SK-N-SH (cell line): ENCODE measurements at regions not wholly inside any gene's neighbourhood (a gene's known extent, or its start where the extent isn't known, plus 50 kb on each side); places are given as distances from the start of the nearest gene placed in this dataset.

Experiments
- CTCF ChIA-PET: fragments of 300-600, 350-600 bp; formaldehyde crosslinking; extraction: SDS; loops from one replicate; lab custom pipeline; 2021; lab: Yijun Ruan, JAX
- POLR2A ChIA-PET: fragments of 350-600 bp; sonication (Branson Sonifier 250); formaldehyde crosslinking; extraction: SDS; loops from one replicate; lab custom pipeline; 2020; ENCODE audit warnings: antibody characterized with exemption, inconsistent platforms; lab: Yijun Ruan, JAX
- DNase-seq: peaks from one replicate; pipeline ENCODE4 v3.0.0; 2012
- H2AFZ ChIP-seq: fragments of 200-600 bp; sonication (generic); 2 replicates; pipeline ENCODE4 v1.8.1; 2016; ENCODE audit warnings: antibody characterized with exemption, mild to moderate bottlenecking, low read depth
- H3F3A ChIP-seq: fragments of 200-600 bp; sonication (generic); replicated peaks from 2 replicates; pipeline ENCODE3; 2016; ENCODE audit warnings: antibody characterized with exemption, mild to moderate bottlenecking; ENCODE audit not compliant: insufficient read depth
- H3K27ac ChIP-seq, 2 experiments: fragments of 200-500 bp in 1 of 2; fragments of 200-600 bp in 1 of 2; sonication (Bioruptor generic) in 1 of 2; sonication (generic), shearing (Covaris generic) in 1 of 2; 2 replicates each; pipeline versions ENCODE4 v1.5.1 to v1.6.1; 2014 to 2016; ENCODE audit warnings: low read depth in 2 of 2, inconsistent platforms in 1 of 2, low read length in 1 of 2, mild to moderate bottlenecking in 1 of 2, mixed read lengths in 1 of 2
- H3K27me3 ChIP-seq: fragments of 200-600 bp; sonication (generic), shearing (Covaris generic); 2 replicates; pipeline ENCODE4 v1.6.1; 2016; ENCODE audit warnings: mixed run types; ENCODE audit not compliant: insufficient read depth
- H3K36me3 ChIP-seq, 2 experiments: fragments of 200-500 bp in 1 of 2; fragments of 200-600 bp in 1 of 2; sonication (Bioruptor generic) in 1 of 2; sonication (generic) in 1 of 2; replicated peaks in 1 of 2; 2 replicates each; pipeline versions ENCODE3 to v1.5.1; 2014 to 2016; ENCODE audit warnings: low read length in 1 of 2, mild to moderate bottlenecking in 1 of 2; ENCODE audit not compliant: insufficient read depth in 2 of 2, control insufficient read depth in 1 of 2
- H3K4me1 ChIP-seq, 2 experiments: fragments of 200-500 bp in 1 of 2; fragments of 200-600 bp in 1 of 2; sonication (Bioruptor generic) in 1 of 2; sonication (generic), shearing (Covaris generic) in 1 of 2; 2 replicates each; pipeline versions ENCODE4 v1.5.1 to v1.6.1; 2014 to 2016; ENCODE audit warnings: low read depth in 1 of 2, low read length in 1 of 2, mixed run types in 1 of 2; ENCODE audit not compliant: insufficient read depth in 2 of 2, control insufficient read depth in 1 of 2
- H3K4me2 ChIP-seq: fragments of 200-600 bp; sonication (generic), shearing (Covaris generic); 2 replicates; pipeline ENCODE4 v1.6.1; 2017; ENCODE audit warnings: mixed run types
- H3K4me3 ChIP-seq, 2 experiments: fragments of 200-500 bp in 1 of 2; fragments of 200-600 bp in 1 of 2; sonication (Bioruptor generic) in 1 of 2; sonication (generic), shearing (Covaris generic) in 1 of 2; 2 replicates each; pipeline versions ENCODE4 v1.5.1 to v1.8.1; 2014 to 2016; ENCODE audit warnings: low read depth in 2 of 2, inconsistent platforms in 1 of 2, low read length in 1 of 2, mild to moderate bottlenecking in 1 of 2, mixed read lengths in 1 of 2, moderate library complexity in 1 of 2
- H3K79me2 ChIP-seq: fragments of 200-600 bp; sonication (generic); 2 replicates; pipeline ENCODE4 v1.8.1; 2017; ENCODE audit warnings: mild to moderate bottlenecking; ENCODE audit not compliant: insufficient read depth
- H3K9ac ChIP-seq: fragments of 200-600 bp; sonication (generic); 2 replicates; pipeline ENCODE4 v1.6.1; 2017; ENCODE audit warnings: mixed run types
- H3K9me2 ChIP-seq: fragments of 200-600 bp; sonication (generic); 2 replicates; pipeline ENCODE4 v1.6.1; 2017; ENCODE audit warnings: mixed run types
- H3K9me3 ChIP-seq: fragments of 200-600 bp; sonication (generic); 2 replicates; pipeline ENCODE4 v1.6.1; 2017; ENCODE audit warnings: mixed run types, mild to moderate bottlenecking, moderate library complexity
- H4K20me1 ChIP-seq: fragments of 200-600 bp; sonication (generic); 2 replicates; pipeline ENCODE4 v1.6.1; 2017; ENCODE audit warnings: mild to moderate bottlenecking, mixed run types; ENCODE audit not compliant: insufficient read depth
- EP300 ChIP-seq, 2 experiments: IDR thresholded peaks; 2 replicates each; pipeline versions ENCODE4 v1.4.0 to v1.6.1; 2012; ENCODE audit warnings: borderline replicate concordance in 1 of 2, low read depth in 1 of 2, low read length in 1 of 2
- FOSL2 ChIP-seq: IDR thresholded peaks from 2 replicates; pipeline ENCODE4 v1.4.0; 2012; ENCODE audit warnings: low read depth, mild to moderate bottlenecking, moderate library complexity, borderline replicate concordance
- FOXJ3 ChIP-seq: sonication (generic); formaldehyde crosslinking; IDR thresholded peaks from 2 replicates; pipeline ENCODE4 v1.5.1; 2020; ENCODE audit warnings: mild to moderate bottlenecking, missing genetic modification reagents
- FOXM1 ChIP-seq: IDR thresholded peaks from 2 replicates; pipeline ENCODE4 v1.4.0; 2012; ENCODE audit warnings: low read depth, mild to moderate bottlenecking
- JUND ChIP-seq: IDR thresholded peaks from 2 replicates; pipeline ENCODE4 v1.4.0; 2012
- MEF2A ChIP-seq: IDR thresholded peaks from 2 replicates; pipeline ENCODE4 v1.4.0; 2012; ENCODE audit warnings: low read depth, borderline replicate concordance
- NFIC ChIP-seq: IDR thresholded peaks from 2 replicates; pipeline ENCODE4 v1.4.0; 2012; ENCODE audit warnings: borderline replicate concordance
- NRF1 ChIP-seq: IDR thresholded peaks from 2 replicates; pipeline ENCODE4 v1.6.1; 2012; ENCODE audit warnings: low read depth, mild to moderate bottlenecking, low read length
- POLR2AphosphoS5 ChIP-seq: IDR thresholded peaks from 2 replicates; pipeline ENCODE4 v1.6.1; 2012; ENCODE audit warnings: low read depth, low read length
- RCOR1 ChIP-seq: fragments of 150-350 bp; IDR thresholded peaks from 2 replicates; pipeline ENCODE4 v1.6.1; 2017; ENCODE audit warnings: antibody characterized with exemption, low read length
- RXRA ChIP-seq: IDR thresholded peaks from 2 replicates; pipeline ENCODE4 v1.4.0; 2012; ENCODE audit warnings: low read depth, mild to moderate bottlenecking, borderline replicate concordance
- TAF1 ChIP-seq: IDR thresholded peaks from 2 replicates; pipeline ENCODE4 v1.6.1; 2012; ENCODE audit warnings: low read depth, mild to moderate bottlenecking, low read length, moderate library complexity, borderline replicate concordance
- TCF12 ChIP-seq: IDR thresholded peaks from 2 replicates; pipeline ENCODE4 v1.4.0; 2012
- TEAD4 ChIP-seq: IDR thresholded peaks from 2 replicates; pipeline ENCODE4 v1.4.0; 2012; ENCODE audit warnings: mild to moderate bottlenecking, borderline replicate concordance; ENCODE audit not compliant: insufficient read depth
- YY1 ChIP-seq: IDR thresholded peaks from 2 replicates; pipeline ENCODE4 v1.4.0; 2012; ENCODE audit warnings: low read depth, mild to moderate bottlenecking
- WGBS: methylation state at CpG from one replicate; pipeline ENCODE4 v1.1.6; 2017; ENCODE audit warnings: low lambda C conversion rate; 5-methylcytosine and 5-hydroxymethylcytosine counted together
- TF ChIP-seq, protein P1 (sequence below): IDR thresholded peaks from 2 replicates; pipeline ENCODE4 v1.4.0; 2012; ENCODE audit warnings: low read depth
- TF ChIP-seq, protein P2 (sequence below): IDR thresholded peaks from 2 replicates; pipeline ENCODE4 v1.4.0; 2012; ENCODE audit warnings: low read depth, borderline replicate concordance
- TF ChIP-seq, protein P3 (sequence below): IDR thresholded peaks from 2 replicates; pipeline ENCODE4 v1.4.0; 2012; ENCODE audit warnings: low read depth, borderline replicate concordance
- TF ChIP-seq, protein P4 (sequence below): IDR thresholded peaks from 2 replicates; pipeline ENCODE4; 2012

DNA sequence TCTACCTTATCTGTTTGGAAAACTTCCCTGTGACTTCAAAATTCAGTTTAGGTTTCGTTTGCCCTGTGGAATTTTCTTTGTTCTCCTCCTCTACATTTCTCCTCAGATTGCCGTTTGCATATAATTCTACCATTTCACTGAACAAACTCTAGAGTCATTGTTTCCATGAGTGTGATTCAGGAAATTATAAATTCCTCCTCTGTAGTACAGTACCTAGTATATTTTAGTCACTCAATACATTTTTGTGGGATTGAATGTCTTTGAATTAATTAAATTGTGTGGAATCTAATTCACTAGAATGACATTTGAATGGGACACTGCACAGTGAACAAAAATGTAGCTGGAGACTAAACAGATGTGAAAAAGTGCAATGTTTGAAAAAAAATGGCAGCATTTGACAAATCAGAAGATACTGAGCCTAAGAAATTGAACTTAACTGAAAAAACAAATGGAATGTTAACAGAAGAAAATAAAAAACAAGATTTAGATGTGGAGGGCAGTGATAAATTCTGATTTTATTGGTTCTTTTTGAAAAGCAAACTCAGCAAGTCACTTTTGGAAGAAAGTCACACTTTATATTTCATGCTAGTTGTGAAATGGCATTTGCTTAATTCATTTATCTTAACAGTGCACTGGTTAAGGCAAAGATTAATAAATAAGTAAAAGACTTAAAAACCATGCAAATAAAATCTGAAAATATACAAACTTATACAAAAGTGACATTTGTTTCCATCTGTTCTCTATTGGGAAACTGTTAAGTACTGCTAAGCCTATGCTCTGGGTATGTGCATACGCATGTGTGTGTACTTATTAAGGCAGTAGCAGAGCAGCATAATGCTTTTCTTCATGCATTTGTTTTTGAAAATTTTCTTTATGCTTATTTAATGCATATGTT lies 512.3 kb downstream of the FAT4 start:
- H3K9me2 ChIP-seq, result no peaks in the 10 kb centered on the region
- no peaks in the 10 kb centered on the region for H3K9me3 ChIP-seq
- peak; percentile 16 for DNase-seq
- H3K27me3 ChIP-seq, result no peaks in the 10 kb centered on the region
- no peaks in the 10 kb centered on the region for H4K20me1 ChIP-seq
- TF ChIP-seq EP300 (IDR thresholded peaks at IDR 0.05; ENCODE audit: borderline replicate concordance in 1 of 2, low read depth in 1 of 2, low read length in 1 of 2), result peak; percentile 60 to 78
- TF ChIP-seq YY1, result 0 out of 2 replicates have a peak, but pooled peaks have one; percentile 30
- TF ChIP-seq, protein P1, sequence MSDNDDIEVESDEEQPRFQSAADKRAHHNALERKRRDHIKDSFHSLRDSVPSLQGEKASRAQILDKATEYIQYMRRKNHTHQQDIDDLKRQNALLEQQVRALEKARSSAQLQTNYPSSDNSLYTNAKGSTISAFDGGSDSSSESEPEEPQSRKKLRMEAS, result no peak
- peak; percentile 39; the same call in 1 of the 2 replicates for TF ChIP-seq NFIC
- TF ChIP-seq FOXJ3, result no peak
- peak; percentile 74; the same call in 1 of the 2 replicates for TF ChIP-seq TEAD4
- TF ChIP-seq, protein P2, sequence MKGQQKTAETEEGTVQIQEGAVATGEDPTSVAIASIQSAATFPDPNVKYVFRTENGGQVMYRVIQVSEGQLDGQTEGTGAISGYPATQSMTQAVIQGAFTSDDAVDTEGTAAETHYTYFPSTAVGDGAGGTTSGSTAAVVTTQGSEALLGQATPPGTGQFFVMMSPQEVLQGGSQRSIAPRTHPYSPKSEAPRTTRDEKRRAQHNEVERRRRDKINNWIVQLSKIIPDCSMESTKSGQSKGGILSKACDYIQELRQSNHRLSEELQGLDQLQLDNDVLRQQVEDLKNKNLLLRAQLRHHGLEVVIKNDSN, result no peak
- TF ChIP-seq, protein P3, sequence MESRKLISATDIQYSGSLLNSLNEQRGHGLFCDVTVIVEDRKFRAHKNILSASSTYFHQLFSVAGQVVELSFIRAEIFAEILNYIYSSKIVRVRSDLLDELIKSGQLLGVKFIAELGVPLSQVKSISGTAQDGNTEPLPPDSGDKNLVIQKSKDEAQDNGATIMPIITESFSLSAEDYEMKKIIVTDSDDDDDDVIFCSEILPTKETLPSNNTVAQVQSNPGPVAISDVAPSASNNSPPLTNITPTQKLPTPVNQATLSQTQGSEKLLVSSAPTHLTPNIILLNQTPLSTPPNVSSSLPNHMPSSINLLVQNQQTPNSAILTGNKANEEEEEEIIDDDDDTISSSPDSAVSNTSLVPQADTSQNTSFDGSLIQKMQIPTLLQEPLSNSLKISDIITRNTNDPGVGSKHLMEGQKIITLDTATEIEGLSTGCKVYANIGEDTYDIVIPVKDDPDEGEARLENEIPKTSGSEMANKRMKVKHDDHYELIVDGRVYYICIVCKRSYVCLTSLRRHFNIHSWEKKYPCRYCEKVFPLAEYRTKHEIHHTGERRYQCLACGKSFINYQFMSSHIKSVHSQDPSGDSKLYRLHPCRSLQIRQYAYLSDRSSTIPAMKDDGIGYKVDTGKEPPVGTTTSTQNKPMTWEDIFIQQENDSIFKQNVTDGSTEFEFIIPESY, result no peak
- 0 out of 2 replicates have a peak, but pooled peaks have one; percentile 15 for TF ChIP-seq RCOR1
- TF ChIP-seq JUND, result peak; percentile 66
- TF ChIP-seq FOSL2, result peak; percentile 35; the same call in 1 of the 2 replicates
- TF ChIP-seq, protein P4, sequence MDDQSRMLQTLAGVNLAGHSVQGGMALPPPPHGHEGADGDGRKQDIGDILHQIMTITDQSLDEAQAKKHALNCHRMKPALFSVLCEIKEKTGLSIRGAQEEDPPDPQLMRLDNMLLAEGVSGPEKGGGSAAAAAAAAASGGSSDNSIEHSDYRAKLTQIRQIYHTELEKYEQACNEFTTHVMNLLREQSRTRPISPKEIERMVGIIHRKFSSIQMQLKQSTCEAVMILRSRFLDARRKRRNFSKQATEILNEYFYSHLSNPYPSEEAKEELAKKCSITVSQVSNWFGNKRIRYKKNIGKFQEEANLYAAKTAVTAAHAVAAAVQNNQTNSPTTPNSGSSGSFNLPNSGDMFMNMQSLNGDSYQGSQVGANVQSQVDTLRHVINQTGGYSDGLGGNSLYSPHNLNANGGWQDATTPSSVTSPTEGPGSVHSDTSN, result peak; percentile 81; the same call in 1 of the 2 replicates
- TF ChIP-seq RXRA, result no peak; the same call in 1 of the 2 replicates
- peak; percentile 49; the same call in 1 of the 2 replicates for TF ChIP-seq POLR2AphosphoS5
- TF ChIP-seq NRF1, result no peak
- 0 out of 2 replicates have a peak, but pooled peaks have one; percentile 10 for TF ChIP-seq MEF2A
- peak; percentile 88 for TF ChIP-seq TCF12
- TF ChIP-seq TAF1, result 0 out of 2 replicates have a peak, but pooled peaks have one; percentile 13
- peak; percentile 77; the same call in 1 of the 2 replicates for TF ChIP-seq FOXM1
- H3K79me2 ChIP-seq, result no peaks in the 10 kb centered on the region
- 38% methylated on average over 3 of the region's 3 CpGs for WGBS
- peak overlapping the region; percentile 22; the same call in 1 of the 2 replicates for H3K4me2 ChIP-seq
- H3K27ac ChIP-seq, result peak overlapping the region; percentile 70 to 77; a peak in 3 of 4 replicates
- H3K9ac ChIP-seq, result peak overlapping the region; percentile 29
- ChIA-PET POLR2A (no interaction called here), CTCF (interaction anchor here (0.6 kb wide), 2 partner anchors 357 to 1886 kb away, joined by 3 read pairs; no protein-coding TSS in a partner anchor)
- peak overlapping the region; percentile 69; the same call in 1 of the 2 replicates for H2AFZ ChIP-seq
- peaks cover 8% of the 10 kb centered on the region for H3F3A ChIP-seq
- H3K4me1 ChIP-seq, result peaks cover 4 to 8% of the 10 kb centered on the region in 2 experiments; a peak in 2 of 4 replicates
- H3K36me3 ChIP-seq, result no peaks in the 10 kb centered on the region
- no peak overlapping the region for H3K4me3 ChIP-seq
